Suprapubic skin (tissue), 4 donors: ENCODE measurements at regions not wholly inside any gene's neighbourhood (a gene's known extent, or its start where the extent isn't known, plus 50 kb on each side); places are given as distances from the start of the nearest gene placed in this dataset.
A peak's percentile ranks its signal among the peaks of the same experiment; 100 is the strongest.
"Not testable (repeated sequence)": the region's sequence is repeated elsewhere in the genome, so short reads cannot be mapped to it uniquely, and the experiment has no call there.

Source experiments
- DNase-seq, 2 donors: peaks; one replicate each; pipeline ENCODE4 v3.0.0-alpha.2; 2019; ENCODE audit warnings: low spot score in 2 of 2
- H3K27ac ChIP-seq: fragments of 200-600 bp; sonication (generic); one replicate; pipeline ENCODE4 v1.5.1; 2019
- H3K27me3 ChIP-seq: fragments of 200-600 bp; sonication (generic); one replicate; pipeline ENCODE4 v1.5.1; 2019
- H3K36me3 ChIP-seq: fragments of 200-600 bp; sonication (generic); one replicate; pipeline ENCODE4 v1.5.1; 2019
- H3K4me1 ChIP-seq: fragments of 200-600 bp; sonication (generic); one replicate; pipeline ENCODE4 v1.5.1; 2019
- H3K4me3 ChIP-seq: fragments of 200-600 bp; sonication (generic); one replicate; pipeline ENCODE4 v1.5.1; 2019; ENCODE audit warnings: mild to moderate bottlenecking
- H3K9me3 ChIP-seq: fragments of 200-600 bp; sonication (generic); one replicate; pipeline ENCODE4 v1.5.1; 2019
- CTCF ChIP-seq, 2 donors: fragments of 200-600 bp in 1 of 2; fragments of 450-650 bp in 1 of 2; sonication (generic) in 1 of 2; IDR thresholded peaks; one replicate each; pipeline ENCODE4 v1.5.1; 2016 to 2019; ENCODE audit warnings: antibody characterized with exemption in 2 of 2, mild to moderate bottlenecking in 1 of 2, moderate library complexity in 1 of 2
- EP300 ChIP-seq: sonication (generic); formaldehyde crosslinking; IDR thresholded peaks from one replicate; pipeline ENCODE4 v1.6.1; 2017; ENCODE audit warnings: antibody characterized with exemption
- POLR2A ChIP-seq, 2 donors: fragments of 450-650 bp; IDR thresholded peaks; one replicate each; pipeline ENCODE4 v1.6.1; 2017; ENCODE audit warnings: antibody characterized with exemption in 2 of 2, mild to moderate bottlenecking in 2 of 2, moderate library complexity in 2 of 2
- POLR2AphosphoS5 ChIP-seq, 3 donors: sonication (generic); formaldehyde crosslinking; IDR thresholded peaks; one replicate each; pipeline ENCODE4 v1.6.1; 2017; ENCODE audit warnings: antibody characterized with exemption in 3 of 3
- WGBS: methylation state at CpG from one replicate; pipeline ENCODE4 v1.1.5; 2018; 5-methylcytosine and 5-hydroxymethylcytosine counted together

- Histone ChIP-seq H3K27me3 (no peaks in the 10 kb centered on the region), H3K36me3 (no peaks in the 10 kb centered on the region), H3K27ac (no peak overlapping the region), H3K4me1 (no peaks in the 10 kb centered on the region), H3K4me3 (no peak overlapping the region), H3K9me3 (no peaks in the 10 kb centered on the region)
- no peak for TF ChIP-seq CTCF (IDR thresholded peaks at IDR 0.05)
- no peak for TF ChIP-seq POLR2A (IDR thresholded peaks at IDR 0.05)
- TF ChIP-seq EP300, result no peak
- no peak for TF ChIP-seq POLR2AphosphoS5 (IDR thresholded peaks at IDR 0.05)
- no peak for DNase-seq
These were observed 548.1 kb upstream of the ADGRL2 start for GRCh38 chr1:81252471-81253151.

- H3K4me1 ChIP-seq, H3K9me3 ChIP-seq, DNase-seq, H3K27me3 ChIP-seq, H3K27ac ChIP-seq, H3K4me3 ChIP-seq, H3K36me3 ChIP-seq: not testable (repeated sequence)
- WGBS, result 86% methylated on average over 5 of the region's 5 CpGs
These were observed 549.9 kb upstream of the ADGRL2 start for GRCh38 chr1:81250825-81251224.

GRCh38 chr1:81245084-81245715 is 555.5 kb upstream of the ADGRL2 start:
- H3K27ac ChIP-seq, H3K4me1 ChIP-seq, H3K36me3 ChIP-seq, H3K9me3 ChIP-seq, H3K27me3 ChIP-seq, H3K4me3 ChIP-seq, DNase-seq: not testable (repeated sequence)
- WGBS, result 80% methylated on average over 6 of the region's 6 CpGs

- 87% methylated on average over 3 of the region's 3 CpGs for WGBS
- H3K4me3 ChIP-seq, result not testable (repeated sequence)
These were observed 556.1 kb upstream of the ADGRL2 start for GRCh38 chr1:81244612-81245011.

GRCh38 chr1:81242103-81242502 is 558.6 kb upstream of the ADGRL2 start:
- H3K36me3 ChIP-seq, result no peaks in the 10 kb centered on the region
- H3K9me3 ChIP-seq, result no peaks in the 10 kb centered on the region
- H3K27me3 ChIP-seq, result no peaks in the 10 kb centered on the region
- no peak for TF ChIP-seq EP300
- no peak for TF ChIP-seq CTCF (IDR thresholded peaks at IDR 0.05)
- H3K4me1 ChIP-seq, result no peaks in the 10 kb centered on the region
- no peak overlapping the region for H3K27ac ChIP-seq
- no peak overlapping the region for H3K4me3 ChIP-seq
- DNase-seq, result no peak
- 66% methylated on average over 2 of the region's 2 CpGs for WGBS

More at GRCh38 chr1:81244612-81245011, 556.1 kb upstream of the ADGRL2 start:
- not testable (repeated sequence) for H3K9me3 ChIP-seq, H3K36me3 ChIP-seq, DNase-seq, H3K27me3 ChIP-seq, H3K4me1 ChIP-seq, H3K27ac ChIP-seq

- no peak for DNase-seq
- no peaks in the 10 kb centered on the region for H3K4me1 ChIP-seq
- no peaks in the 10 kb centered on the region for H3K9me3 ChIP-seq
- no peaks in the 10 kb centered on the region for H3K36me3 ChIP-seq
- H3K27me3 ChIP-seq, result no peaks in the 10 kb centered on the region
- no peak overlapping the region for H3K27ac ChIP-seq
- TF ChIP-seq EP300, result no peak
- no peak for TF ChIP-seq POLR2AphosphoS5 (IDR thresholded peaks at IDR 0.05)
- no peak for TF ChIP-seq CTCF (IDR thresholded peaks at IDR 0.05)
- TF ChIP-seq POLR2A (IDR thresholded peaks at IDR 0.05), result no peak
- peak overlapping the region; percentile 19 for H3K4me3 ChIP-seq
- 58% methylated on average over 3 of the region's 3 CpGs for WGBS
These were observed 562.6 kb upstream of the ADGRL2 start for GRCh38 chr1:81238129-81238528.
